Sigmoid colon (tissue), 4 donors: ENCODE measurements at regions not wholly inside any gene's neighbourhood (a gene's known extent, or its start where the extent isn't known, plus 50 kb on each side); places are given as distances from the start of the nearest gene placed in this dataset.

Experiments used
- CTCF ChIP-seq, 4 experiments: fragments of 450-650 bp in 3 of 4; fragments of 200-600 bp in 1 of 4; IDR thresholded peaks; one replicate each; pipeline ENCODE4 v1.5.1; 2016 to 2019; ENCODE audit warnings: antibody characterized with exemption in 4 of 4, mild to moderate bottlenecking in 3 of 4, moderate library complexity in 2 of 4
- EP300 ChIP-seq, 4 donors: sonication (generic); formaldehyde crosslinking; IDR thresholded peaks; one replicate each; pipeline ENCODE4 v1.6.1; 2017; ENCODE audit warnings: antibody characterized with exemption in 4 of 4

- TF ChIP-seq EP300 (IDR thresholded peaks at IDR 0.05), result no peak
- no peak for TF ChIP-seq CTCF (IDR thresholded peaks at IDR 0.05)
Observed at GRCh38 chr14:77989441-77989991, 180.7 kb upstream of the NRXN3 start.
